ENCODE measurements at regions not wholly inside any gene's neighbourhood (a gene's known extent, or its start where the extent isn't known, plus 50 kb on each side); places are given as distances from the start of the nearest gene placed in this dataset.

DNA sequence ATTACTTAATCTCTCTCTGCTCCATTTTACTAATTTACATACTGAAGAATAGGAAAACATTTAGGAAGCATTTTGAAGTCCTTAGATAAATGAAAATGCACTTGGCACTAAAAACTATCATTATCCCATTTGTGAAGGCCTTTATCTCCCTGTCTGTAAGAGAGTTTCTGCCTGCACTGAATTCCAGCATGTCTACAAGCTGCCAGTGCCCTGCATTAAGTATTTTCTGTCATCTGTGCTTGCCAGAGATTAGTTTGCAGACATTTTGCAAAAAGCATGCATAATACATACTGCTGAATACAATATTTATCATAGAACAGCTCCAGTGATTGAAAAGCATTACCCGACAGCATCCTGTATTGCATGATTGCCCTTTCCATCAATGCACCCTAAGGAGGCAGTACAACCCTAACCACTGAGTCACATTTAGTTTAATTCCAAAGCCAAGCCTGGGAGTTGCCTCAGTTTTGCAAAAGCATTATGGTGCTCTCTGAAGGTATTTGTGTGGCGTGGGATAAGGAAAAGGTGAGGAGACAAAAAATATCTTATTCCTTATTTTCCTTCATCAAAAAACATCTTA lies 280.2 kb upstream of the TOM1L1 start:
- peak in 1 of 3 experiments; percentile 17 for TF ChIP-seq CTCF (optimal IDR thresholded peaks at IDR 0.05 in 1 of 3, IDR thresholded peaks at IDR 0.05 in 1 of 3, conservative IDR thresholded peaks at IDR 0.05 in 1 of 3; ENCODE audit: extremely low read depth in 1 of 3, insufficient read depth in 2 of 3, low read length in 3 of 3)
- no peak for TF ChIP-seq EZH2 (IDR thresholded peaks at IDR 0.05; ENCODE audit: low read length)
